ENCODE measurements at regions not wholly inside any gene's neighbourhood (a gene's known extent, or its start where the extent isn't known, plus 50 kb on each side); places are given as distances from the start of the nearest gene placed in this dataset.

DNA sequence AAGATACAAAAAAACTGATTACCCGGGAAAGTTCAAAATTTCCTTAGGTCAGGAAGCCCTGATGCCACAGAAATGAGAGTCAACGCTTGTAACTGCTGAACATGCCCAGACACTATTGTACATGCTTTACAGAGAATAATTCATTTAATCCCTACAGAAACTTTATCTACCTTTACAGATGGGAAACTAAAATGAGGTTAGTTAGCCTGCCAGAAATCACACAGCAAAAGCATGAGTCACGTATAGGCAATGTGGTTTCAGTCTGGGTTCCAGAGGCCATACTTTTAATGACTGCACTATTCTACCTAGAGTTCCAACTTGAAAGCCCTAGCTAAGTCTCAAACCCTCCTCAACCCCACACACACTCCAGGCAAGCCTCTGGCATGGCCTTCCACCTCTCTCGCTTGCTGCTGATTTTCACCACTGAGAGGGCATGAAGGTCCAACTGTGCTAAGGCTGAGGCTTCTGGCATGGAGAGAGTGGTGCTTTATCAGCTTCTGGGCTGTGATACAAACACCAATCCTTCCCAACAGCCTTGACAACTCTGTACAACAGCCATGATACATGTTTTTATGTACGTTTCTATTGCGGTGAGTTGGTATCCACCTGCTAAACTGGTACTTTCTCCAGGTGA, 1011.2 kb upstream of the GHITM start:
- Histone ChIP-seq H4K20me1 (ENCODE audit: insufficient read depth, low read length) (no peaks in the 10 kb centered on the region), H3K4me2 (ENCODE audit: low read length) (peak overlapping the region; percentile 12), H3K4me1 (ENCODE audit: insufficient read depth, low read length) (peaks cover 11% of the 10 kb centered on the region), H3K9ac (ENCODE audit: low read length) (peak overlapping the region; percentile 26), H3K27ac (ENCODE audit: low read depth, low read length) (no peak overlapping the region), H3K9me3 (ENCODE audit: insufficient read depth, low read depth, low read length) (no peaks in the 10 kb centered on the region), H3K27me3 (ENCODE audit: insufficient read depth, low read length) (no peaks in the 10 kb centered on the region), H3K36me3 (ENCODE audit: insufficient read depth, low read length) (no peaks in the 10 kb centered on the region), H2AFZ (ENCODE audit: low read depth, low read length) (no peak overlapping the region), H3K4me3 (ENCODE audit: insufficient read depth, low read depth, low read length) (no peak overlapping the region), H3K79me2 (ENCODE audit: insufficient read depth, low read length) (no peaks in the 10 kb centered on the region)
- TF ChIP-seq, protein P1, sequence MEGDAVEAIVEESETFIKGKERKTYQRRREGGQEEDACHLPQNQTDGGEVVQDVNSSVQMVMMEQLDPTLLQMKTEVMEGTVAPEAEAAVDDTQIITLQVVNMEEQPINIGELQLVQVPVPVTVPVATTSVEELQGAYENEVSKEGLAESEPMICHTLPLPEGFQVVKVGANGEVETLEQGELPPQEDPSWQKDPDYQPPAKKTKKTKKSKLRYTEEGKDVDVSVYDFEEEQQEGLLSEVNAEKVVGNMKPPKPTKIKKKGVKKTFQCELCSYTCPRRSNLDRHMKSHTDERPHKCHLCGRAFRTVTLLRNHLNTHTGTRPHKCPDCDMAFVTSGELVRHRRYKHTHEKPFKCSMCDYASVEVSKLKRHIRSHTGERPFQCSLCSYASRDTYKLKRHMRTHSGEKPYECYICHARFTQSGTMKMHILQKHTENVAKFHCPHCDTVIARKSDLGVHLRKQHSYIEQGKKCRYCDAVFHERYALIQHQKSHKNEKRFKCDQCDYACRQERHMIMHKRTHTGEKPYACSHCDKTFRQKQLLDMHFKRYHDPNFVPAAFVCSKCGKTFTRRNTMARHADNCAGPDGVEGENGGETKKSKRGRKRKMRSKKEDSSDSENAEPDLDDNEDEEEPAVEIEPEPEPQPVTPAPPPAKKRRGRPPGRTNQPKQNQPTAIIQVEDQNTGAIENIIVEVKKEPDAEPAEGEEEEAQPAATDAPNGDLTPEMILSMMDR (IDR thresholded peaks at IDR 0.05; ENCODE audit: insufficient read depth, low read depth, low read length) = no peak
- no peak for TF ChIP-seq EZH2 (IDR thresholded peaks at IDR 0.05; ENCODE audit: insufficient read depth, low read length)
- peak overlapping the region; percentile 15 for H3K27ac Mint-ChIP-seq (ENCODE audit: unreplicated experiment)
- peaks cover 11% of the 10 kb centered on the region for H3K4me1 Mint-ChIP-seq (ENCODE audit: low read depth, unreplicated experiment)
- no peak overlapping the region for H3K4me3 Mint-ChIP-seq (ENCODE audit: unreplicated experiment)
- peak; percentile 79 for DNase-seq (ENCODE audit: low read depth)
- no peaks in the 10 kb centered on the region for H3K36me3 Mint-ChIP-seq (ENCODE audit: low read depth, unreplicated experiment)
- no peaks in the 10 kb centered on the region for H3K27me3 Mint-ChIP-seq (ENCODE audit: low read depth, unreplicated experiment)
- no peak for FAIRE-seq
- H3K9me3 Mint-ChIP-seq (ENCODE audit: unreplicated experiment) = peaks cover 4% of the 10 kb centered on the region

- no peaks in the 10 kb centered on the region for H3K4me1 ChIP-seq (ENCODE audit: insufficient read depth, low read length)
- H2AFZ ChIP-seq (ENCODE audit: low read depth, low read length) = no peak overlapping the region
- DNase-seq (ENCODE audit: low read depth) (no peak), FAIRE-seq (no peak)
- TF ChIP-seq, protein P1 (IDR thresholded peaks at IDR 0.05; ENCODE audit: insufficient read depth, low read depth, low read length) = no peak
- TF ChIP-seq EZH2 (IDR thresholded peaks at IDR 0.05; ENCODE audit: insufficient read depth, low read length) = no peak
- H3K4me3 ChIP-seq (ENCODE audit: insufficient read depth, low read depth, low read length) = no peak overlapping the region
- no peaks in the 10 kb centered on the region for H3K79me2 ChIP-seq (ENCODE audit: insufficient read depth, low read length)
- no peak overlapping the region for H3K9ac ChIP-seq (ENCODE audit: low read length)
- no peak overlapping the region for H3K27ac Mint-ChIP-seq (ENCODE audit: unreplicated experiment)
- H3K9me3 Mint-ChIP-seq (ENCODE audit: unreplicated experiment) = no peaks in the 10 kb centered on the region
- H3K4me3 Mint-ChIP-seq (ENCODE audit: unreplicated experiment) = no peak overlapping the region
- no peaks in the 10 kb centered on the region for H3K9me3 ChIP-seq (ENCODE audit: insufficient read depth, low read depth, low read length)
- no peaks in the 10 kb centered on the region for H3K27me3 ChIP-seq (ENCODE audit: insufficient read depth, low read length)
- no peaks in the 10 kb centered on the region for H3K36me3 ChIP-seq (ENCODE audit: insufficient read depth, low read length)
- no peaks in the 10 kb centered on the region for H4K20me1 ChIP-seq (ENCODE audit: insufficient read depth, low read length)
- no peaks in the 10 kb centered on the region for H3K36me3 Mint-ChIP-seq (ENCODE audit: low read depth, unreplicated experiment)
- H3K4me1 Mint-ChIP-seq (ENCODE audit: low read depth, unreplicated experiment) = no peaks in the 10 kb centered on the region
- no peaks in the 10 kb centered on the region for H3K27me3 Mint-ChIP-seq (ENCODE audit: low read depth, unreplicated experiment)
- H3K4me2 ChIP-seq (ENCODE audit: low read length) = no peak overlapping the region
- H3K27ac ChIP-seq (ENCODE audit: low read depth, low read length) = no peak overlapping the region
These were observed 998.5 kb upstream of the GHITM start for GRCh38 chr10:83140811-83141210.

DNA sequence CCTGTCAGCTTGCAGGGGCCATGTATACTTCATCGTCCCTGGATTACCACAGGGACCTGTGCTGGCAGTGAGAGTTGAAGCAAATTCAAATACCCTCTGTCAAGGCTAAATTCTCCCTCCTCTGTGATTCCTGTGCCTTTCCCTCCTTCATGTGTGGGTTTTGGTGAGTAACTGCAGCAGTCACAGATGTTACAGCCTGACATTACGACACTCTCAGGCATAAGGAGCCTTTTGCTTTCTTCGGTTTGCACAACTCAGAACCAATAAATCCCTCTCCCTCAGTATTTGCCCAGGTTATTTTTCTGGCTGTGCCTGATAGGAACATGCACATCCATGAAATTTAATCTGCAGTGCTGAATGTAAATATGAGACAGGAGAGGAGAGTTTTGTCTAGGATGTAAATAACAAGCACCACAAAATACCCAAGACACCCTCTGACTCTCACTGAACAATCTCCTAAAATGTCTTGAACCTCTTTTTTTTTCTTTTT, 997.2 kb upstream of the GHITM start:
- no peaks in the 10 kb centered on the region for H3K9me3 ChIP-seq (ENCODE audit: insufficient read depth, low read depth, low read length)
- no peak overlapping the region for H3K27ac ChIP-seq (ENCODE audit: low read depth, low read length)
- H4K20me1 ChIP-seq (ENCODE audit: insufficient read depth, low read length) = no peaks in the 10 kb centered on the region
- no peaks in the 10 kb centered on the region for H3K4me1 ChIP-seq (ENCODE audit: insufficient read depth, low read length)
- H2AFZ ChIP-seq (ENCODE audit: low read depth, low read length) = no peak overlapping the region
- DNase-seq (ENCODE audit: low read depth) (no peak), FAIRE-seq (no peak)
- H3K9ac ChIP-seq (ENCODE audit: low read length) = no peak overlapping the region
- TF ChIP-seq, protein P1 (IDR thresholded peaks at IDR 0.05; ENCODE audit: insufficient read depth, low read depth, low read length) = no peak
- TF ChIP-seq EZH2 (IDR thresholded peaks at IDR 0.05; ENCODE audit: insufficient read depth, low read length) = no peak
- Mint-ChIP-seq H3K4me3 (ENCODE audit: unreplicated experiment) (no peak overlapping the region), H3K36me3 (ENCODE audit: low read depth, unreplicated experiment) (no peaks in the 10 kb centered on the region), H3K4me1 (ENCODE audit: low read depth, unreplicated experiment) (no peaks in the 10 kb centered on the region), H3K27me3 (ENCODE audit: low read depth, unreplicated experiment) (no peaks in the 10 kb centered on the region), H3K27ac (ENCODE audit: unreplicated experiment) (no peak overlapping the region), H3K9me3 (ENCODE audit: unreplicated experiment) (no peaks in the 10 kb centered on the region)
- H3K4me3 ChIP-seq (ENCODE audit: insufficient read depth, low read depth, low read length) = no peak overlapping the region
- no peaks in the 10 kb centered on the region for H3K36me3 ChIP-seq (ENCODE audit: insufficient read depth, low read length)
- no peak overlapping the region for H3K4me2 ChIP-seq (ENCODE audit: low read length)
- H3K27me3 ChIP-seq (ENCODE audit: insufficient read depth, low read length) = no peaks in the 10 kb centered on the region
- no peaks in the 10 kb centered on the region for H3K79me2 ChIP-seq (ENCODE audit: insufficient read depth, low read length)
